Progenitor cell of endocrine pancreas (in vitro differentiated cells): ENCODE measurements at regions not wholly inside any gene's neighbourhood (a gene's known extent, or its start where the extent isn't known, plus 50 kb on each side); places are given as distances from the start of the nearest gene placed in this dataset.

Experiments used
- DNase-seq: peaks from one replicate; pipeline ENCODE4 v3.0.0; 2021; ENCODE audit warnings: low spot score; ENCODE audit not compliant: unreplicated experiment
- H3K27ac Mint-ChIP-seq: 2 replicates; pipeline ENCODE4 v1.8.0; 2021; ENCODE audit warnings: mild to moderate bottlenecking, moderate library complexity, mixed read lengths
- H3K27me3 Mint-ChIP-seq: 2 replicates; pipeline ENCODE4 v1.8.0; 2021; ENCODE audit warnings: mixed read lengths
- H3K36me3 Mint-ChIP-seq: 2 replicates; pipeline ENCODE4 v1.8.0; 2022; ENCODE audit warnings: mixed read lengths; ENCODE audit not compliant: insufficient read depth
- H3K4me1 Mint-ChIP-seq: 2 replicates; pipeline ENCODE4 v1.8.0; 2021; ENCODE audit warnings: low read depth, mixed read lengths
- H3K4me3 Mint-ChIP-seq: 2 replicates; pipeline ENCODE4 v1.8.0; 2021; ENCODE audit warnings: low read depth, mild to moderate bottlenecking, moderate library complexity, mixed read lengths
- H3K9me3 Mint-ChIP-seq: 2 replicates; pipeline ENCODE4 v1.8.0; 2021; ENCODE audit warnings: low read depth, mixed read lengths
- CTCF ChIP-seq: fragments of 200-600 bp; sonication (generic); IDR thresholded peaks from one replicate; pipeline ENCODE4 v1.5.0; 2021; ENCODE audit warnings: antibody characterized with exemption, mild to moderate bottlenecking; ENCODE audit not compliant: unreplicated experiment

- H3K4me3 Mint-ChIP-seq: no peak overlapping the region
- no peaks in the 10 kb centered on the region for H3K9me3 Mint-ChIP-seq
- TF ChIP-seq CTCF: no peak
- H3K27me3 Mint-ChIP-seq: no peaks in the 10 kb centered on the region
- no peak for DNase-seq
- H3K4me1 Mint-ChIP-seq: no peaks in the 10 kb centered on the region
- H3K36me3 Mint-ChIP-seq: no peaks in the 10 kb centered on the region
- no peak overlapping the region for H3K27ac Mint-ChIP-seq
These were observed 64.3 kb downstream of the ZNF281 start for GRCh38 chr1:200345520-200345919.

- Mint-ChIP-seq H3K4me3 (no peak overlapping the region), H3K27me3 (no peaks in the 10 kb centered on the region)
These were observed 66.0 kb downstream of the ZNF281 start for GRCh38 chr1:200343874-200344273.

GRCh38 chr1:200342511-200343311, 67.1 kb downstream of the ZNF281 start:
- Mint-ChIP-seq H3K36me3 (no peaks in the 10 kb centered on the region), H3K4me1 (peaks cover 4% of the 10 kb centered on the region), H3K4me3 (no peak overlapping the region), H3K27ac (no peak overlapping the region), H3K27me3 (no peaks in the 10 kb centered on the region), H3K9me3 (no peaks in the 10 kb centered on the region)
- no peak for DNase-seq
- no peak for TF ChIP-seq CTCF

More at GRCh38 chr1:200343874-200344273, 66.0 kb downstream of the ZNF281 start:
- Mint-ChIP-seq H3K27ac (no peak overlapping the region), H3K4me1 (no peaks in the 10 kb centered on the region), H3K9me3 (no peaks in the 10 kb centered on the region), H3K36me3 (no peaks in the 10 kb centered on the region)
- TF ChIP-seq CTCF: no peak
- no peak for DNase-seq

GRCh38 chr1:200338451-200338850, 71.4 kb downstream of the ZNF281 start:
- Mint-ChIP-seq H3K27me3 (no peaks in the 10 kb centered on the region), H3K27ac (no peak overlapping the region), H3K9me3 (no peaks in the 10 kb centered on the region), H3K4me1 (peaks cover 20% of the 10 kb centered on the region), H3K4me3 (no peak overlapping the region), H3K36me3 (no peaks in the 10 kb centered on the region)
- DNase-seq: no peak
- TF ChIP-seq CTCF: no peak

GRCh38 chr1:200337831-200338230, 72.0 kb downstream of the ZNF281 start:
- no peak for DNase-seq

More at GRCh38 chr1:200337831-200338230, 72.0 kb downstream of the ZNF281 start:
- Mint-ChIP-seq H3K4me3 (no peak overlapping the region), H3K9me3 (no peaks in the 10 kb centered on the region), H3K27me3 (no peaks in the 10 kb centered on the region), H3K4me1 (peaks cover 20% of the 10 kb centered on the region), H3K27ac (peak overlapping the region; percentile 0), H3K36me3 (no peaks in the 10 kb centered on the region)
- TF ChIP-seq CTCF: no peak
